ENCODE measurements at regions not wholly inside any gene's neighbourhood (a gene's known extent, or its start where the extent isn't known, plus 50 kb on each side); places are given as distances from the start of the nearest gene placed in this dataset.

DNA sequence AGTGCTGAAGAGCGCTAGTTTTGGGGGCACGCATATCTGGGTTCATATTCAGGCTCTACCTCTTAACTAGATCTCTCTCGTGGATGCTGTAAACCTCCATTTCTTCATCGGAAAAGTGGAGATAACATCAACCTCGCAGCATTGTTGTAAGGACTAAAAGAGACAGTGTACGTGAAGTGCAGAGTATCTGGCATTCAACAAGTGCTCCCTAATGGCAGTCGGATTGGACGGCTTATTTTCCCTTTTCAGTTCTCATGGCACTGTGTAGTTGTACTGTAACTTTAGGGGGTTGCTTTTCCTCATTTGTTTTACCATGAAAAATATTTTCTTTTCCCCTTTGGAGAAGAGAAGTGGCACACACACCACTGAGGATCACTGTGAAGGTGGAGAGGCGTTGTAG lies 51.4 kb upstream of the ESX1 start:
- DNase-seq: no peak
